SK-N-SH treated with all-trans-retinoic acid at 6 μM for 48 hours (cell line): ENCODE measurements at regions not wholly inside any gene's neighbourhood (a gene's known extent, or its start where the extent isn't known, plus 50 kb on each side); places are given as distances from the start of the nearest gene placed in this dataset.

ENCODE experiments used
- ATAC-seq: fragments of 200-7000 bp; cut with Tn5 transposase; 3 replicates; pipeline ENCODE4 v1.9.1; 2020; ENCODE audit warnings: mild to moderate bottlenecking, moderate library complexity
- ARNTL ChIP-seq: fragments of 450-650 bp; formaldehyde crosslinking; IDR thresholded peaks from 2 replicates; pipeline ENCODE4 v1.5.0; 2020; ENCODE audit warnings: low read depth, mild to moderate bottlenecking, moderate library complexity, borderline replicate concordance
- BACH2 ChIP-seq: fragments of 250-450 bp; sonication (Bioruptor Pico); IDR thresholded peaks from 2 replicates; pipeline ENCODE4 v1.9.0; 2021; ENCODE audit warnings: mild to moderate bottlenecking, borderline replicate concordance
- CSDC2 ChIP-seq: fragments of 250-450 bp; sonication (Bioruptor Pico); IDR thresholded peaks from 2 replicates; pipeline ENCODE4 v1.5.0; 2020; ENCODE audit warnings: mild to moderate bottlenecking, moderate library complexity
- ESRRG ChIP-seq: fragments of 250-450 bp; sonication (Bioruptor Pico); IDR thresholded peaks from 2 replicates; pipeline ENCODE4 v1.6.1; 2021; ENCODE audit warnings: mild to moderate bottlenecking
- ISL1 ChIP-seq: fragments of 250-450 bp; sonication (Bioruptor Pico); IDR thresholded peaks from 2 replicates; pipeline ENCODE4 v2.1.2; 2022; ENCODE audit warnings: mild to moderate bottlenecking, moderate library complexity
- OSR1 ChIP-seq: fragments of 250-450 bp; sonication (Bioruptor Pico); IDR thresholded peaks from 2 replicates; pipeline ENCODE4 v1.8.0; 2022; ENCODE audit warnings: moderate library complexity, mild to moderate bottlenecking, inconsistent platforms
- PATZ1 ChIP-seq: fragments of 250-450 bp; sonication (Bioruptor Pico); IDR thresholded peaks from 2 replicates; pipeline ENCODE4 v1.8.0; 2020; ENCODE audit warnings: mild to moderate bottlenecking, moderate library complexity, borderline replicate concordance
- PPARA ChIP-seq: fragments of 250-450 bp; sonication (Bioruptor Pico); IDR thresholded peaks from 2 replicates; pipeline ENCODE4 v1.5.0; 2020; ENCODE audit warnings: mild to moderate bottlenecking, borderline replicate concordance
- RARB ChIP-seq: fragments of 250-450 bp; sonication (Bioruptor Pico); IDR thresholded peaks from 2 replicates; pipeline ENCODE4 v1.8.0; 2021; ENCODE audit warnings: mild to moderate bottlenecking, moderate library complexity
- SNAI2 ChIP-seq: fragments of 250-450 bp; sonication (Bioruptor Pico); IDR thresholded peaks from 2 replicates; pipeline ENCODE4 v1.5.0; 2020; ENCODE audit warnings: mild to moderate bottlenecking, moderate library complexity
- TCF4 ChIP-seq: fragments of 250-450 bp; sonication (Bioruptor Pico); IDR thresholded peaks from 2 replicates; pipeline ENCODE4 v1.8.0; 2021; ENCODE audit warnings: mild to moderate bottlenecking, moderate library complexity, borderline replicate concordance
- TOX ChIP-seq: fragments of 250-450 bp; sonication (Bioruptor Pico); IDR thresholded peaks from 2 replicates; pipeline ENCODE4 v1.8.0; 2021; ENCODE audit warnings: mild to moderate bottlenecking, moderate library complexity, borderline replicate concordance
- ZC3H10 ChIP-seq: fragments of 250-450 bp; sonication (Bioruptor Pico); IDR thresholded peaks from 2 replicates; pipeline ENCODE4 v1.5.1; 2021; ENCODE audit warnings: mild to moderate bottlenecking, moderate library complexity
- ZFP3 ChIP-seq: fragments of 250-450 bp; sonication (Bioruptor Pico); IDR thresholded peaks from 2 replicates; pipeline ENCODE4 v1.5.0; 2020; ENCODE audit warnings: mild to moderate bottlenecking, moderate library complexity
- ZFP30 ChIP-seq: fragments of 450-650 bp; formaldehyde crosslinking; IDR thresholded peaks from 2 replicates; pipeline ENCODE4 v1.5.0; 2022; ENCODE audit warnings: mild to moderate bottlenecking, moderate library complexity
- ZNF565 ChIP-seq: fragments of 450-650 bp; formaldehyde crosslinking; conservative IDR thresholded peaks from 2 replicates; pipeline ENCODE4 v1.5.0; 2020; ENCODE audit warnings: low read depth, mild to moderate bottlenecking, moderate library complexity
- TF ChIP-seq, protein P1 (sequence below): fragments of 250-450 bp; sonication (Bioruptor Pico); IDR thresholded peaks from 2 replicates; pipeline ENCODE4 v1.5.1; 2020; ENCODE audit warnings: low read depth, mild to moderate bottlenecking, moderate library complexity
- TF ChIP-seq, protein P2 (sequence below): fragments of 250-450 bp; sonication (Bioruptor Pico); IDR thresholded peaks from 2 replicates; pipeline ENCODE4 v1.5.1; 2021; ENCODE audit warnings: mild to moderate bottlenecking, moderate library complexity
- TF ChIP-seq, protein P3 (sequence below): fragments of 250-450 bp; sonication (Bioruptor Pico); IDR thresholded peaks from 2 replicates; pipeline ENCODE4 v1.8.0; 2021; ENCODE audit warnings: low read depth, mild to moderate bottlenecking, moderate library complexity, borderline replicate concordance
- TF ChIP-seq, protein P4 (sequence below): fragments of 250-450 bp; sonication (Bioruptor Pico); IDR thresholded peaks from 2 replicates; pipeline ENCODE4 v1.5.0; 2020; ENCODE audit warnings: mild to moderate bottlenecking, moderate library complexity

GRCh38 chr10:121199081-121199480, 347.9 kb downstream of the WDR11 start (continued):
- TF ChIP-seq PATZ1 (CRISPR knock-in tag) (no peak), CSDC2 (no peak), ISL1 (CRISPR knock-in tag) (no peak), ZFP30 (no peak), SNAI2 (CRISPR knock-in tag) (no peak)
- TF ChIP-seq, protein P1, sequence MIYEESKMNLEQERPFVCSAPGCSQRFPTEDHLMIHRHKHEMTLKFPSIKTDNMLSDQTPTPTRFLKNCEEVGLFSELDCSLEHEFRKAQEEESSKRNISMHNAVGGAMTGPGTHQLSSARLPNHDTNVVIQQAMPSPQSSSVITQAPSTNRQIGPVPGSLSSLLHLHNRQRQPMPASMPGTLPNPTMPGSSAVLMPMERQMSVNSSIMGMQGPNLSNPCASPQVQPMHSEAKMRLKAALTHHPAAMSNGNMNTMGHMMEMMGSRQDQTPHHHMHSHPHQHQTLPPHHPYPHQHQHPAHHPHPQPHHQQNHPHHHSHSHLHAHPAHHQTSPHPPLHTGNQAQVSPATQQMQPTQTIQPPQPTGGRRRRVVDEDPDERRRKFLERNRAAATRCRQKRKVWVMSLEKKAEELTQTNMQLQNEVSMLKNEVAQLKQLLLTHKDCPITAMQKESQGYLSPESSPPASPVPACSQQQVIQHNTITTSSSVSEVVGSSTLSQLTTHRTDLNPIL (CRISPR knock-in tag), result no peak

GRCh38 chr10:121205625-121206024, 354.5 kb downstream of the WDR11 start:
- no peak for ATAC-seq
- TF ChIP-seq, protein P2, sequence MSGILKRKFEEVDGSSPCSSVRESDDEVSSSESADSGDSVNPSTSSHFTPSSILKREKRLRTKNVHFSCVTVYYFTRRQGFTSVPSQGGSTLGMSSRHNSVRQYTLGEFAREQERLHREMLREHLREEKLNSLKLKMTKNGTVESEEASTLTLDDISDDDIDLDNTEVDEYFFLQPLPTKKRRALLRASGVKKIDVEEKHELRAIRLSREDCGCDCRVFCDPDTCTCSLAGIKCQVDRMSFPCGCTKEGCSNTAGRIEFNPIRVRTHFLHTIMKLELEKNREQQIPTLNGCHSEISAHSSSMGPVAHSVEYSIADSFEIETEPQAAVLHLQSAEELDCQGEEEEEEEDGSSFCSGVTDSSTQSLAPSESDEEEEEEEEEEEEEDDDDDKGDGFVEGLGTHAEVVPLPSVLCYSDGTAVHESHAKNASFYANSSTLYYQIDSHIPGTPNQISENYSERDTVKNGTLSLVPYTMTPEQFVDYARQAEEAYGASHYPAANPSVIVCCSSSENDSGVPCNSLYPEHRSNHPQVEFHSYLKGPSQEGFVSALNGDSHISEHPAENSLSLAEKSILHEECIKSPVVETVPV (CRISPR knock-in tag), result no peak
- TF ChIP-seq PPARA (no peak), TCF4 (no peak), OSR1 (CRISPR knock-in tag) (no peak), ZNF565 (no peak), ARNTL (no peak), ISL1 (CRISPR knock-in tag) (no peak), ESRRG (CRISPR knock-in tag) (no peak), ZFP30 (no peak), ZC3H10 (CRISPR knock-in tag) (no peak), ZFP3 (no peak), TOX (CRISPR knock-in tag) (no peak), RARB (CRISPR knock-in tag) (no peak), CSDC2 (no peak)
- TF ChIP-seq, protein P3, sequence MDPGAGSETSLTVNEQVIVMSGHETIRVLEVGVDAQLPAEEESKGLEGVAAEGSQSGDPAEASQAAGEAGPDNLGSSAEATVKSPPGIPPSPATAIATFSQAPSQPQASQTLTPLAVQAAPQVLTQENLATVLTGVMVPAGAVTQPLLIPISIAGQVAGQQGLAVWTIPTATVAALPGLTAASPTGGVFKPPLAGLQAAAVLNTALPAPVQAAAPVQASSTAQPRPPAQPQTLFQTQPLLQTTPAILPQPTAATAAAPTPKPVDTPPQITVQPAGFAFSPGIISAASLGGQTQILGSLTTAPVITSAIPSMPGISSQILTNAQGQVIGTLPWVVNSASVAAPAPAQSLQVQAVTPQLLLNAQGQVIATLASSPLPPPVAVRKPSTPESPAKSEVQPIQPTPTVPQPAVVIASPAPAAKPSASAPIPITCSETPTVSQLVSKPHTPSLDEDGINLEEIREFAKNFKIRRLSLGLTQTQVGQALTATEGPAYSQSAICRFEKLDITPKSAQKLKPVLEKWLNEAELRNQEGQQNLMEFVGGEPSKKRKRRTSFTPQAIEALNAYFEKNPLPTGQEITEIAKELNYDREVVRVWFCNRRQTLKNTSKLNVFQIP, result no peak
- TF ChIP-seq, protein P4, sequence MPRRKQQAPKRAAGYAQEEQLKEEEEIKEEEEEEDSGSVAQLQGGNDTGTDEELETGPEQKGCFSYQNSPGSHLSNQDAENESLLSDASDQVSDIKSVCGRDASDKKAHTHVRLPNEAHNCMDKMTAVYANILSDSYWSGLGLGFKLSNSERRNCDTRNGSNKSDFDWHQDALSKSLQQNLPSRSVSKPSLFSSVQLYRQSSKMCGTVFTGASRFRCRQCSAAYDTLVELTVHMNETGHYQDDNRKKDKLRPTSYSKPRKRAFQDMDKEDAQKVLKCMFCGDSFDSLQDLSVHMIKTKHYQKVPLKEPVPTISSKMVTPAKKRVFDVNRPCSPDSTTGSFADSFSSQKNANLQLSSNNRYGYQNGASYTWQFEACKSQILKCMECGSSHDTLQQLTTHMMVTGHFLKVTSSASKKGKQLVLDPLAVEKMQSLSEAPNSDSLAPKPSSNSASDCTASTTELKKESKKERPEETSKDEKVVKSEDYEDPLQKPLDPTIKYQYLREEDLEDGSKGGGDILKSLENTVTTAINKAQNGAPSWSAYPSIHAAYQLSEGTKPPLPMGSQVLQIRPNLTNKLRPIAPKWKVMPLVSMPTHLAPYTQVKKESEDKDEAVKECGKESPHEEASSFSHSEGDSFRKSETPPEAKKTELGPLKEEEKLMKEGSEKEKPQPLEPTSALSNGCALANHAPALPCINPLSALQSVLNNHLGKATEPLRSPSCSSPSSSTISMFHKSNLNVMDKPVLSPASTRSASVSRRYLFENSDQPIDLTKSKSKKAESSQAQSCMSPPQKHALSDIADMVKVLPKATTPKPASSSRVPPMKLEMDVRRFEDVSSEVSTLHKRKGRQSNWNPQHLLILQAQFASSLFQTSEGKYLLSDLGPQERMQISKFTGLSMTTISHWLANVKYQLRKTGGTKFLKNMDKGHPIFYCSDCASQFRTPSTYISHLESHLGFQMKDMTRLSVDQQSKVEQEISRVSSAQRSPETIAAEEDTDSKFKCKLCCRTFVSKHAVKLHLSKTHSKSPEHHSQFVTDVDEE, result no peak
- TF ChIP-seq, protein P1 (CRISPR knock-in tag), result no peak

- TF ChIP-seq BACH2 (CRISPR knock-in tag), result no peak
- TF ChIP-seq ZNF565, result no peak
- TF ChIP-seq, protein P2 (CRISPR knock-in tag), result no peak
- TF ChIP-seq PATZ1 (CRISPR knock-in tag), result no peak
- TF ChIP-seq SNAI2 (CRISPR knock-in tag), result no peak
- ATAC-seq, result no peak
These were observed 360.3 kb downstream of the WDR11 start for GRCh38 chr10:121211446-121211845.
